ENCODE measurements at regions not wholly inside any gene's neighbourhood (a gene's known extent, or its start where the extent isn't known, plus 50 kb on each side); places are given as distances from the start of the nearest gene placed in this dataset.

GRCh38 chr15:38748710-38749109, 184.1 kb upstream of the RASGRP1 start:
- 80% methylated on average over 2 of the region's 2 CpGs for whole genome bisulfite sequencing (ENCODE audit: missing lambda C conversion rate)
- ATAC-seq, result no peak
- no peak overlapping the region for H3K27ac ChIP-seq
- H3K9me3 ChIP-seq, result no peaks in the 10 kb centered on the region
- H3K4me2 ChIP-seq, result no peak overlapping the region
- no peak for FAIRE-seq
- ChIA-PET POLR2A (no interaction called here), CTCF (interaction anchor here (1.4 kb wide), 1 partner anchor 9 kb away, joined by 4 read pairs; no protein-coding TSS in a partner anchor)
- no peak for DNase-seq (ENCODE audit: low read depth in 1 of 2, low spot score in 1 of 2)
- TF ChIP-seq SMC3 (IDR thresholded peaks at IDR 0.05), result no peak
- TF ChIP-seq ELK1 (IDR thresholded peaks at IDR 0.05; ENCODE audit: low read depth, low read length), result no peak
- no peak for TF ChIP-seq HES2 (IDR thresholded peaks at IDR 0.05)
- no peak for TF ChIP-seq CHD4 (IDR thresholded peaks at IDR 0.05; ENCODE audit: borderline replicate concordance)
- no peak for TF ChIP-seq ZNF302 (CRISPR knock-in tag; IDR thresholded peaks at IDR 0.05)
- TF ChIP-seq EHF (CRISPR knock-in tag; IDR thresholded peaks at IDR 0.05), result no peak
- H3K4me1 ChIP-seq, result no peaks in the 10 kb centered on the region
- no peak overlapping the region for H3K4me3 ChIP-seq

- 60% methylated on average over 5 of the region's 5 CpGs for WGBS (ENCODE audit: missing lambda C conversion rate)
- POLR2A ChIA-PET, result no interaction called here
- CTCF ChIA-PET, result interaction anchor here (1.0 kb wide), 1 partner anchor 43 kb away, joined by 3 read pairs; no protein-coding TSS in a partner anchor
- H3K9me3 ChIP-seq, result no peaks in the 10 kb centered on the region
- no peak overlapping the region for H3K27ac ChIP-seq
- no peaks in the 10 kb centered on the region for H3K4me1 ChIP-seq
- no peak for TF ChIP-seq PHF8 (IDR thresholded peaks at IDR 0.05; ENCODE audit: borderline replicate concordance, low read depth)
- no peak for ATAC-seq
- H3K4me3 ChIP-seq, result no peak overlapping the region
- H3K4me2 ChIP-seq, result no peak overlapping the region
- DNase-seq (ENCODE audit: low read depth in 1 of 2, low spot score in 1 of 2), result no peak
- FAIRE-seq, result no peak
These were observed 186.2 kb upstream of the RASGRP1 start for GRCh38 chr15:38750786-38751185.

GRCh38 chr15:38755718-38756117, 191.1 kb upstream of the RASGRP1 start:
- Histone ChIP-seq H3K4me2 (no peak overlapping the region), H3K4me3 (no peak overlapping the region), H3K9me3 (no peaks in the 10 kb centered on the region), H3K27ac (no peak overlapping the region), H3K4me1 (peaks cover 10% of the 10 kb centered on the region; the same call in 2 of the 3 replicates)
- TF ChIP-seq HOXA7 (CRISPR knock-in tag; IDR thresholded peaks at IDR 0.05) (no peak), HMGXB4 (CRISPR knock-in tag; IDR thresholded peaks at IDR 0.05; ENCODE audit: borderline replicate concordance) (no peak), NFE2L2 (conservative IDR thresholded peaks at IDR 0.05; ENCODE audit: low read length) (no peak), JUN (IDR thresholded peaks at IDR 0.05) (no peak)
- WGBS (ENCODE audit: missing lambda C conversion rate), result 87% methylated on average over 2 of the region's 2 CpGs
- POLR2A ChIA-PET, result no interaction called here
- FAIRE-seq, result no peak
- CTCF ChIA-PET, result interaction anchor here (1.5 kb wide), 1 partner anchor 48 kb away, joined by 3 read pairs; no protein-coding TSS in a partner anchor
- ATAC-seq, result no peak
- no peak for DNase-seq (ENCODE audit: low read depth in 1 of 2, low spot score in 1 of 2)

- no peak overlapping the region for H3K4me3 ChIP-seq
- 67% methylated on average over 5 of the region's 5 CpGs for WGBS (ENCODE audit: missing lambda C conversion rate)
- POLR2A ChIA-PET, result no interaction called here
- H3K4me2 ChIP-seq, result no peak overlapping the region
- peaks cover 10% of the 10 kb centered on the region; the same call in 2 of the 3 replicates for H3K4me1 ChIP-seq
- CTCF ChIA-PET, result no interaction called here
- no peak overlapping the region for H3K27ac ChIP-seq
- no peak for TF ChIP-seq FOSB (CRISPR knock-in tag; IDR thresholded peaks at IDR 0.05)
- no peak for TF ChIP-seq MAX (IDR thresholded peaks at IDR 0.05)
- no peak for TF ChIP-seq CBX2 (IDR thresholded peaks at IDR 0.05; ENCODE audit: borderline replicate concordance, low read depth)
- TF ChIP-seq POLR2A (IDR thresholded peaks at IDR 0.05; ENCODE audit: low read length), result no peak
- no peak for TF ChIP-seq HOXB13 (CRISPR knock-in tag; IDR thresholded peaks at IDR 0.05; ENCODE audit: low read depth)
- no peak for TF ChIP-seq PBX3 (IDR thresholded peaks at IDR 0.05)
- TF ChIP-seq NR3C1 (IDR thresholded peaks at IDR 0.05), result no peak
- no peak for TF ChIP-seq RCOR1 (IDR thresholded peaks at IDR 0.05; ENCODE audit: low read depth, low read length)
- no peak for TF ChIP-seq MYC (IDR thresholded peaks at IDR 0.05; ENCODE audit: borderline replicate concordance, low read length)
- no peak for TF ChIP-seq ZSCAN20 (CRISPR knock-in tag; IDR thresholded peaks at IDR 0.05)
- no peak for TF ChIP-seq ATOH8 (CRISPR knock-in tag; IDR thresholded peaks at IDR 0.05; ENCODE audit: low read depth)
- TF ChIP-seq PHF8 (IDR thresholded peaks at IDR 0.05; ENCODE audit: borderline replicate concordance, low read depth), result no peak
- TF ChIP-seq USF2 (IDR thresholded peaks at IDR 0.05), result no peak
- TF ChIP-seq RAD21 (conservative IDR thresholded peaks at IDR 0.05 in 1 of 2, IDR thresholded peaks at IDR 0.05 in 1 of 2), result no peak
- no peak for TF ChIP-seq FOSL2 (IDR thresholded peaks at IDR 0.05)
- TF ChIP-seq FOSL2 (CRISPR knock-in tag; IDR thresholded peaks at IDR 0.05), result no peak
- no peak for DNase-seq (ENCODE audit: low read depth in 1 of 2, low spot score in 1 of 2)
- no peak for ATAC-seq
- no peaks in the 10 kb centered on the region for H3K9me3 ChIP-seq
- no peak for FAIRE-seq
These were observed 191.8 kb upstream of the RASGRP1 start for GRCh38 chr15:38756441-38756840.

Data from A549 (cell line).